Astrocyte (in vitro differentiated cells and primary cell): ENCODE measurements at regions not wholly inside any gene's neighbourhood (a gene's known extent, or its start where the extent isn't known, plus 50 kb on each side); places are given as distances from the start of the nearest gene placed in this dataset.

Source experiments
- DNase-seq: peaks from one replicate; pipeline ENCODE4 v3.0.0-alpha.2; 2010; ENCODE audit warnings: low read depth
- FAIRE-seq: peaks from 2 replicates; lab custom pipeline; 2011; peaks lifted over from hg19 to GRCh38; lab: Jason Lieb, UNC
- H2AFZ ChIP-seq: 2 replicates; pipeline ENCODE4 v1.6.0; 2012; ENCODE audit warnings: low read depth, low read length, inconsistent platforms
- H3K27ac ChIP-seq: 2 replicates; pipeline ENCODE4 v1.5.1; 2011; ENCODE audit warnings: low read depth, low read length, inconsistent platforms
- H3K27me3 ChIP-seq: 2 replicates; pipeline ENCODE4 v1.6.0; 2011; ENCODE audit warnings: low read length, inconsistent platforms; ENCODE audit not compliant: insufficient read depth
- H3K36me3 ChIP-seq: 2 replicates; pipeline ENCODE4 v1.5.1; 2011; ENCODE audit warnings: low read length, inconsistent platforms; ENCODE audit not compliant: insufficient read depth
- H3K4me1 ChIP-seq: 2 replicates; pipeline ENCODE4 v1.5.1; 2011; ENCODE audit warnings: low read length, inconsistent platforms; ENCODE audit not compliant: insufficient read depth
- H3K4me2 ChIP-seq: 2 replicates; pipeline ENCODE4 v1.6.0; 2012; ENCODE audit warnings: low read length, inconsistent platforms
- H3K4me3 ChIP-seq: 2 replicates; pipeline ENCODE4 v1.5.1; 2011; ENCODE audit warnings: low read depth, mild to moderate bottlenecking, low read length, inconsistent platforms; ENCODE audit not compliant: insufficient read depth
- H3K79me2 ChIP-seq: 2 replicates; pipeline ENCODE4 v1.6.0; 2012; ENCODE audit warnings: mild to moderate bottlenecking, low read length, inconsistent platforms; ENCODE audit not compliant: insufficient read depth
- H3K9ac ChIP-seq: 2 replicates; pipeline ENCODE4 v1.6.0; 2012; ENCODE audit warnings: mild to moderate bottlenecking, low read length, inconsistent platforms
- H3K9me3 ChIP-seq: 2 replicates; pipeline ENCODE4 v1.5.1; 2012; ENCODE audit warnings: low read depth, mild to moderate bottlenecking, low read length, inconsistent platforms; ENCODE audit not compliant: insufficient read depth
- H4K20me1 ChIP-seq: 2 replicates; pipeline ENCODE4 v1.6.0; 2012; ENCODE audit warnings: low read length, inconsistent platforms; ENCODE audit not compliant: insufficient read depth
- H3K27ac Mint-ChIP-seq: one replicate; pipeline ENCODE4 v1.8.0; 2021; ENCODE audit warnings: mild to moderate bottlenecking, mixed read lengths; ENCODE audit not compliant: unreplicated experiment
- H3K27me3 Mint-ChIP-seq: one replicate; pipeline ENCODE4 v1.8.0; 2021; ENCODE audit warnings: low read depth, mixed read lengths; ENCODE audit not compliant: unreplicated experiment
- H3K36me3 Mint-ChIP-seq: one replicate; pipeline ENCODE4 v1.8.0; 2021; ENCODE audit warnings: low read depth, mixed read lengths; ENCODE audit not compliant: unreplicated experiment
- H3K4me1 Mint-ChIP-seq: one replicate; pipeline ENCODE4 v1.8.0; 2021; ENCODE audit warnings: low read depth, mixed read lengths; ENCODE audit not compliant: unreplicated experiment
- H3K4me3 Mint-ChIP-seq: one replicate; pipeline ENCODE4 v1.8.0; 2021; ENCODE audit warnings: mild to moderate bottlenecking, moderate library complexity, mixed read lengths; ENCODE audit not compliant: unreplicated experiment
- H3K9me3 Mint-ChIP-seq: one replicate; pipeline ENCODE4 v1.8.0; 2021; ENCODE audit warnings: mild to moderate bottlenecking, mixed read lengths; ENCODE audit not compliant: unreplicated experiment
- CTCF ChIP-seq: IDR thresholded peaks from 2 replicates; pipeline ENCODE4 v1.5.1; 2011; ENCODE audit warnings: low read depth, mild to moderate bottlenecking, inconsistent platforms, low read length, moderate library complexity; ENCODE audit not compliant: insufficient read depth
- EZH2 ChIP-seq: IDR thresholded peaks from 2 replicates; pipeline ENCODE4 v1.6.1; 2012; ENCODE audit warnings: mild to moderate bottlenecking, low read length, inconsistent platforms; ENCODE audit not compliant: insufficient read depth

- H3K27ac ChIP-seq = no peak overlapping the region
- no peaks in the 10 kb centered on the region for H4K20me1 ChIP-seq
- H3K27me3 Mint-ChIP-seq = peaks cover 35% of the 10 kb centered on the region
- H3K27ac Mint-ChIP-seq = no peak overlapping the region
- peaks cover 7% of the 10 kb centered on the region for H3K27me3 ChIP-seq
- H3K4me1 Mint-ChIP-seq = no peaks in the 10 kb centered on the region
- peaks cover 16% of the 10 kb centered on the region for H3K9me3 Mint-ChIP-seq
- no peaks in the 10 kb centered on the region for H3K4me1 ChIP-seq
- H3K36me3 ChIP-seq = no peaks in the 10 kb centered on the region
- H3K36me3 Mint-ChIP-seq = peaks cover 1% of the 10 kb centered on the region
- TF ChIP-seq CTCF (no peak), EZH2 (no peak)
- no peak overlapping the region for H3K4me2 ChIP-seq
- H3K79me2 ChIP-seq = no peaks in the 10 kb centered on the region
- no peak for FAIRE-seq
- peaks cover 7% of the 10 kb centered on the region for H3K9me3 ChIP-seq
- DNase-seq = no peak
- no peak overlapping the region for H3K4me3 ChIP-seq
- H3K9ac ChIP-seq = no peak overlapping the region
- H3K4me3 Mint-ChIP-seq = no peak overlapping the region
- no peak overlapping the region for H2AFZ ChIP-seq
Observed at GRCh38 chr1:38657873-38658272, 201.7 kb downstream of the RRAGC start.

GRCh38 chr1:38657207-38657840 lies 202.2 kb downstream of the RRAGC start:
- H3K4me2 ChIP-seq = no peak overlapping the region
- FAIRE-seq = no peak
- peaks cover 7% of the 10 kb centered on the region for H3K27me3 ChIP-seq
- Mint-ChIP-seq H3K4me1 (no peaks in the 10 kb centered on the region), H3K9me3 (peaks cover 16% of the 10 kb centered on the region), H3K27me3 (peaks cover 32% of the 10 kb centered on the region), H3K27ac (no peak overlapping the region), H3K36me3 (peaks cover 1% of the 10 kb centered on the region), H3K4me3 (no peak overlapping the region)
- H3K9me3 ChIP-seq = peaks cover 7% of the 10 kb centered on the region
- no peaks in the 10 kb centered on the region for H3K4me1 ChIP-seq
- H3K9ac ChIP-seq = no peak overlapping the region
- H3K27ac ChIP-seq = no peak overlapping the region
- H4K20me1 ChIP-seq = no peaks in the 10 kb centered on the region
- H3K4me3 ChIP-seq = no peak overlapping the region
- H2AFZ ChIP-seq = no peak overlapping the region
- no peaks in the 10 kb centered on the region for H3K36me3 ChIP-seq
- TF ChIP-seq CTCF = no peak
- no peak for TF ChIP-seq EZH2
- no peak for DNase-seq
- H3K79me2 ChIP-seq = no peaks in the 10 kb centered on the region

GRCh38 chr1:38656726-38657125 lies 202.8 kb downstream of the RRAGC start:
- no peaks in the 10 kb centered on the region for H3K4me1 Mint-ChIP-seq
- H3K36me3 Mint-ChIP-seq = peaks cover 1% of the 10 kb centered on the region
- H3K27me3 Mint-ChIP-seq = peaks cover 31% of the 10 kb centered on the region
- FAIRE-seq (no peak), DNase-seq (no peak)
- no peak overlapping the region for H2AFZ ChIP-seq
- no peak overlapping the region for H3K4me3 Mint-ChIP-seq
- H3K36me3 ChIP-seq = no peaks in the 10 kb centered on the region
- peaks cover 16% of the 10 kb centered on the region for H3K9me3 Mint-ChIP-seq
- no peak overlapping the region for H3K4me2 ChIP-seq
- no peak overlapping the region for H3K27ac ChIP-seq
- H3K79me2 ChIP-seq = no peaks in the 10 kb centered on the region
- H3K9ac ChIP-seq = no peak overlapping the region
- no peak overlapping the region for H3K4me3 ChIP-seq
- H3K4me1 ChIP-seq = no peaks in the 10 kb centered on the region
- H3K9me3 ChIP-seq = peaks cover 7% of the 10 kb centered on the region
- H4K20me1 ChIP-seq = no peaks in the 10 kb centered on the region
- H3K27ac Mint-ChIP-seq = no peak overlapping the region
- no peak for TF ChIP-seq CTCF
- H3K27me3 ChIP-seq = peaks cover 7% of the 10 kb centered on the region
